ENCODE measurements at regions not wholly inside any gene's neighbourhood (a gene's known extent, or its start where the extent isn't known, plus 50 kb on each side); places are given as distances from the start of the nearest gene placed in this dataset.

DNA sequence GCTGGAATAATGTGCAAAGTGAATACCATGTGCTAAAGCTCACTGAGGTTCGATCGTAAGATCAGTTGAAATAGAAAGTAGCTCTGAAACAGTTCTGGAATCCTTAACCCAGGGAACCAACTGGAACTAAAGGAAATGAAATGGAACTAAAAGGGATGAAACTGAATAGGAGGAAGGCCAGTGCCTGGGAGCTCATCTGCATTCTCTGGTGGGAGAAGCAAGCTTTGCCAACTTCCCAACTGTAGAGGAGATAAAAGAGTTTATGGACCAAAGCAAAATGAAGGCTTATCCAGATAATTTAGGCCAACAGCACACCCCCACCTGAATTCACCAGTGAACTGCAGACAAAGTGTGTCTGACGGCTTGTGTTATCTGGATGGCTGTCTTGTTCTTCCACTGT is 188.6 kb upstream of the HABP2 start:
- TF ChIP-seq, protein P1, sequence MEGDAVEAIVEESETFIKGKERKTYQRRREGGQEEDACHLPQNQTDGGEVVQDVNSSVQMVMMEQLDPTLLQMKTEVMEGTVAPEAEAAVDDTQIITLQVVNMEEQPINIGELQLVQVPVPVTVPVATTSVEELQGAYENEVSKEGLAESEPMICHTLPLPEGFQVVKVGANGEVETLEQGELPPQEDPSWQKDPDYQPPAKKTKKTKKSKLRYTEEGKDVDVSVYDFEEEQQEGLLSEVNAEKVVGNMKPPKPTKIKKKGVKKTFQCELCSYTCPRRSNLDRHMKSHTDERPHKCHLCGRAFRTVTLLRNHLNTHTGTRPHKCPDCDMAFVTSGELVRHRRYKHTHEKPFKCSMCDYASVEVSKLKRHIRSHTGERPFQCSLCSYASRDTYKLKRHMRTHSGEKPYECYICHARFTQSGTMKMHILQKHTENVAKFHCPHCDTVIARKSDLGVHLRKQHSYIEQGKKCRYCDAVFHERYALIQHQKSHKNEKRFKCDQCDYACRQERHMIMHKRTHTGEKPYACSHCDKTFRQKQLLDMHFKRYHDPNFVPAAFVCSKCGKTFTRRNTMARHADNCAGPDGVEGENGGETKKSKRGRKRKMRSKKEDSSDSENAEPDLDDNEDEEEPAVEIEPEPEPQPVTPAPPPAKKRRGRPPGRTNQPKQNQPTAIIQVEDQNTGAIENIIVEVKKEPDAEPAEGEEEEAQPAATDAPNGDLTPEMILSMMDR (IDR thresholded peaks at IDR 0.05; ENCODE audit: poor library complexity, severe bottlenecking): no peak
- TF ChIP-seq EZH2 (IDR thresholded peaks at IDR 0.05; ENCODE audit: borderline replicate concordance, insufficient read depth, low read length, poor library complexity, severe bottlenecking): no peak
- TF ChIP-seq, protein P2, sequence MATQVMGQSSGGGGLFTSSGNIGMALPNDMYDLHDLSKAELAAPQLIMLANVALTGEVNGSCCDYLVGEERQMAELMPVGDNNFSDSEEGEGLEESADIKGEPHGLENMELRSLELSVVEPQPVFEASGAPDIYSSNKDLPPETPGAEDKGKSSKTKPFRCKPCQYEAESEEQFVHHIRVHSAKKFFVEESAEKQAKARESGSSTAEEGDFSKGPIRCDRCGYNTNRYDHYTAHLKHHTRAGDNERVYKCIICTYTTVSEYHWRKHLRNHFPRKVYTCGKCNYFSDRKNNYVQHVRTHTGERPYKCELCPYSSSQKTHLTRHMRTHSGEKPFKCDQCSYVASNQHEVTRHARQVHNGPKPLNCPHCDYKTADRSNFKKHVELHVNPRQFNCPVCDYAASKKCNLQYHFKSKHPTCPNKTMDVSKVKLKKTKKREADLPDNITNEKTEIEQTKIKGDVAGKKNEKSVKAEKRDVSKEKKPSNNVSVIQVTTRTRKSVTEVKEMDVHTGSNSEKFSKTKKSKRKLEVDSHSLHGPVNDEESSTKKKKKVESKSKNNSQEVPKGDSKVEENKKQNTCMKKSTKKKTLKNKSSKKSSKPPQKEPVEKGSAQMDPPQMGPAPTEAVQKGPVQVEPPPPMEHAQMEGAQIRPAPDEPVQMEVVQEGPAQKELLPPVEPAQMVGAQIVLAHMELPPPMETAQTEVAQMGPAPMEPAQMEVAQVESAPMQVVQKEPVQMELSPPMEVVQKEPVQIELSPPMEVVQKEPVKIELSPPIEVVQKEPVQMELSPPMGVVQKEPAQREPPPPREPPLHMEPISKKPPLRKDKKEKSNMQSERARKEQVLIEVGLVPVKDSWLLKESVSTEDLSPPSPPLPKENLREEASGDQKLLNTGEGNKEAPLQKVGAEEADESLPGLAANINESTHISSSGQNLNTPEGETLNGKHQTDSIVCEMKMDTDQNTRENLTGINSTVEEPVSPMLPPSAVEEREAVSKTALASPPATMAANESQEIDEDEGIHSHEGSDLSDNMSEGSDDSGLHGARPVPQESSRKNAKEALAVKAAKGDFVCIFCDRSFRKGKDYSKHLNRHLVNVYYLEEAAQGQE (IDR thresholded peaks at IDR 0.05; ENCODE audit: borderline replicate concordance): no peak
- TF ChIP-seq EP300 (conservative IDR thresholded peaks at IDR 0.05; ENCODE audit: poor library complexity, severe bottlenecking): no peak
- TF ChIP-seq POLR2AphosphoS5 (IDR thresholded peaks at IDR 0.05): no peak
- TF ChIP-seq SMC3 (conservative IDR thresholded peaks at IDR 0.05; ENCODE audit: poor library complexity): no peak
- no peak for TF ChIP-seq TAF1 (IDR thresholded peaks at IDR 0.05; ENCODE audit: low read depth)
